GM12878 (cell line): ENCODE measurements at regions not wholly inside any gene's neighbourhood (a gene's known extent, or its start where the extent isn't known, plus 50 kb on each side); places are given as distances from the start of the nearest gene placed in this dataset.

Experiments
- ATAC-seq: fragments of 200-7000 bp; cut with Tn5 transposase; 3 replicates; pipeline ENCODE4 v1.9.1; 2020; ENCODE audit warnings: mild to moderate bottlenecking, moderate library complexity
- BruUV-seq: library from RNA; stranded (reverse); fragments of 400-500 nt; replicated peaks from 2 replicates; lab custom pipeline; 2021; lab: Mats Ljungman, UMichigan
- CTCF ChIA-PET: fragments of 300-600 bp; sonication (Branson Sonifier 250); formaldehyde crosslinking; extraction: SDS; loops from one replicate; lab custom pipeline; 2021; ENCODE audit warnings: inconsistent platforms; lab: Yijun Ruan, JAX
- POLR2A ChIA-PET: fragments of 350-600 bp; formaldehyde crosslinking; extraction: SDS; loops from one replicate; lab custom pipeline; 2021; ENCODE audit warnings: inconsistent platforms; lab: Charles Lee
- RAD21 ChIA-PET: fragments of 300-600 bp; sonication (Branson Sonifier 250); formaldehyde crosslinking; loops from one replicate; lab custom pipeline; 2023; ENCODE audit warnings: antibody characterized with exemption; ENCODE audit not compliant: unreplicated experiment; lab: Charles Lee
- SMC1A ChIA-PET: fragments of 300-600 bp; sonication (Branson Sonifier 250); formaldehyde crosslinking; loops from one replicate; lab custom pipeline; 2023; ENCODE audit not compliant: unreplicated experiment, uncharacterized antibody; lab: Charles Lee
- DNase-seq: peaks from one replicate; pipeline ENCODE4 v3.0.0-alpha.2; 2011; ENCODE audit warnings: low read depth, low spot score
- FAIRE-seq: peaks from 3 replicates; lab custom pipeline; 2011; peaks lifted over from hg19 to GRCh38; lab: Jason Lieb, UNC
- H2AFZ ChIP-seq: 2 replicates; pipeline ENCODE4 v1.6.0; 2011; ENCODE audit warnings: low read depth, low read length, control low read depth; ENCODE audit not compliant: control insufficient read depth
- H3K27ac ChIP-seq: 2 replicates; pipeline ENCODE4 v1.5.1; 2011; ENCODE audit warnings: control low read depth; ENCODE audit not compliant: control insufficient read depth, insufficient read depth
- H3K27me3 ChIP-seq, 2 experiments: replicated peaks in 1 of 2; 2 replicates each; pipeline versions ENCODE4 v1.6.0 to v1.6.1; 2011; ENCODE audit warnings: low read length in 1 of 2; ENCODE audit not compliant: control insufficient read depth in 2 of 2, insufficient read depth in 2 of 2
- H3K36me3 ChIP-seq, 2 experiments: 2 replicates each; pipeline ENCODE4 v1.5.1; 2011; ENCODE audit warnings: low read length in 1 of 2; ENCODE audit not compliant: control insufficient read depth in 2 of 2, insufficient read depth in 2 of 2
- H3K4me1 ChIP-seq: 2 replicates; pipeline ENCODE4 v1.6.1; 2011; ENCODE audit warnings: mild to moderate bottlenecking, low read length, moderate library complexity, mixed read lengths; ENCODE audit not compliant: control insufficient read depth, insufficient read depth
- H3K4me2 ChIP-seq: 2 replicates; pipeline ENCODE4 v1.6.0; 2011; ENCODE audit warnings: control low read depth; ENCODE audit not compliant: control insufficient read depth, insufficient read depth
- H3K4me3 ChIP-seq: fragments of 200-600 bp; sonication (generic); 2 replicates; pipeline ENCODE4 v1.5.1; 2016
- H3K79me2 ChIP-seq: 2 replicates; pipeline ENCODE4 v1.6.0; 2011; ENCODE audit warnings: low read length; ENCODE audit not compliant: control insufficient read depth, insufficient read depth
- H3K9ac ChIP-seq: 2 replicates; pipeline ENCODE4 v1.8.0; 2011; ENCODE audit warnings: low read length, control low read depth, mixed read lengths; ENCODE audit not compliant: control insufficient read depth, insufficient read depth
- H3K9me3 ChIP-seq: replicated peaks from 3 replicates; pipeline ENCODE4 v1.5.1; 2011; ENCODE audit warnings: mild to moderate bottlenecking, low read length; ENCODE audit not compliant: control insufficient read depth, insufficient read depth
- H4K20me1 ChIP-seq: 2 replicates; pipeline ENCODE4 v1.6.0; 2011; ENCODE audit not compliant: control insufficient read depth, insufficient read depth
- CEBPB ChIP-seq, 2 experiments: fragments of 150-350 bp in 1 of 2; IDR thresholded peaks; 2 replicates each; pipeline ENCODE4 v1.6.1; 2012 to 2014; ENCODE audit warnings: low read depth in 2 of 2, low read length in 2 of 2, borderline replicate concordance in 1 of 2, inconsistent platforms in 1 of 2
- CHD2 ChIP-seq: IDR thresholded peaks from 2 replicates; pipeline ENCODE4 v1.6.1; 2011; ENCODE audit warnings: low read depth, low read length, improper control_type of control experiment, borderline replicate concordance
- CHD4 ChIP-seq: fragments of 200-600 bp; sonication (generic); IDR thresholded peaks from 2 replicates; pipeline ENCODE4 v1.6.1; 2016; ENCODE audit warnings: mild to moderate bottlenecking
- HDAC6 ChIP-seq: fragments of 200-600 bp; sonication (generic); IDR thresholded peaks from one replicate; pipeline ENCODE4 v1.8.0; 2017; ENCODE audit warnings: antibody characterized with exemption; ENCODE audit not compliant: unreplicated experiment
- HDGF ChIP-seq: fragments of 450-650 bp; IDR thresholded peaks from 2 replicates; pipeline ENCODE4 v1.6.1; 2016; ENCODE audit warnings: antibody characterized with exemption
- RAD21 ChIP-seq: IDR thresholded peaks from 2 replicates; pipeline ENCODE4 v1.6.1; 2011; ENCODE audit warnings: mild to moderate bottlenecking, low read depth, low read length, moderate library complexity; ENCODE audit not compliant: insufficient read depth
- SMC3 ChIP-seq: IDR thresholded peaks from 2 replicates; pipeline ENCODE4 v1.6.1; 2011; ENCODE audit warnings: low read length, improper control_type of control experiment, borderline replicate concordance
- SUPT20H ChIP-seq: IDR thresholded peaks from 2 replicates; pipeline ENCODE4 v1.6.1; 2011; ENCODE audit warnings: low read depth, mild to moderate bottlenecking, low read length, moderate library complexity, borderline replicate concordance; ENCODE audit not compliant: control insufficient read depth
- WRNIP1 ChIP-seq: IDR thresholded peaks from 2 replicates; pipeline ENCODE4 v1.6.1; 2011; ENCODE audit warnings: low read depth, low read length, improper control_type of control experiment, borderline replicate concordance
- YBX1 ChIP-seq: fragments of 450-650 bp; IDR thresholded peaks from 2 replicates; pipeline ENCODE4 v1.6.1; 2016; ENCODE audit warnings: antibody characterized with exemption
- WGBS: methylation state at CpG from one replicate; pipeline ENCODE4 v1.1.6; 2016; ENCODE audit warnings: low lambda C conversion rate; ENCODE audit not compliant: insufficient replicate concordance, insufficient coverage; ENCODE audit errors: missing lambda C conversion rate; 5-methylcytosine and 5-hydroxymethylcytosine counted together
- in situ Hi-C: fragments of 300-500 bp; cut with MboI; formaldehyde crosslinking; loops from 9 replicates; pipeline ENCODE4 v1.14.3; 2018; ENCODE audit warnings: mixed read lengths
- intact Hi-C: fragments of 100-400 bp; cut with micrococcal nuclease; formaldehyde crosslinking; loops from one replicate; pipeline ENCODE4 v1.14.2; 2022; ENCODE audit not compliant: unreplicated experiment
- TF ChIP-seq, protein P1 (sequence below): IDR thresholded peaks from 2 replicates; pipeline ENCODE4 v1.6.1; 2012; ENCODE audit warnings: low read length, inconsistent platforms
- TF ChIP-seq, protein P2 (sequence below), 3 experiments: IDR thresholded peaks in 2 of 3; conservative IDR thresholded peaks in 1 of 3; 2 replicates each; pipeline ENCODE4 v1.5.1; 2011; ENCODE audit warnings: low read depth in 3 of 3, low read length in 3 of 3, mild to moderate bottlenecking in 3 of 3, control low read depth in 2 of 3, moderate library complexity in 2 of 3, inconsistent platforms in 1 of 3, mixed read lengths in 1 of 3; ENCODE audit not compliant: control insufficient read depth in 2 of 3, insufficient read depth in 1 of 3; ENCODE audit errors: extremely low read depth in 1 of 3
- TF ChIP-seq, protein P3 (sequence below): IDR thresholded peaks from 2 replicates; pipeline ENCODE4 v1.6.1; 2012; ENCODE audit warnings: low read depth, low read length, improper control_type of control experiment

DNA sequence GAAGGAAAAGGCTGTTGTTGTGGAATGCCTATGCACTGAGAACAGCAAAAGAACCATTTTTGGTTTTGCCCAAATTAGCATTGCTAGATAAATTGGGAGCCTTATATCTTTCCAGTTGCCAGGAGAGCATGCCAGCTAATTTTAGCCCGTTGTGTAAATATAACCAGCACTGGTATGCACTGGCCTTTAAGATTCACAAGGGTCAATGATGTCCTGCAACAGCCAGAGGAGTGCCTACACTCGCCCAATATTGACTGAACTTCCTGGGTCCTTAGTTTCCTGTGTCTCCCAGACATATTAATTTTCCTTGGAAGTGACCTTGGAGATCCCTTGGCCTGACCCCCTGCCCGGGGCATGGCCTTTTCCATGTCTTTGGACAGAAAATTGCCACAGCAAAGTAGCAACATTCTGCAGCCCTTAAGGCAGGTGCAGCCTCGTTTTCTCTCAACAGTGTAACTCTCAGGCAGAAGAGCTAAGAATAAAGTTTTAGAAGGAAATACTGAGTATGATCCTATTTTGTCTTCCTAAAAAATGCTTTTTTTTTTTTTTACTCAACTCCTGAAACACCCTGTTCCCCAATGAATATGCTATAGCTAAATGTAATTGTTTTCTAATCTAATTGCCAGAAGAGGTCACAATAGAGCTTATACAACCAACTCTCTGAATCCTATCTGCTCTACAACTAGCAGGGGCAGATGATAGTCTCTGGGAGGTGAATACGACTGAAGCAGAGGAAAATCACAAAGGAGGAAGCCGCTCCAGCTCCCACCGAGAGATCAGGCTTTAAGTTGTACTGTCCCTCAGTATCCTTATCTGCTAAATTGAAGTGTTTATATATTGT, 131.9 kb upstream of the PCGF5 start:
- Histone ChIP-seq H4K20me1 (no peaks in the 10 kb centered on the region), H3K79me2 (no peaks in the 10 kb centered on the region), H3K4me2 (no peak overlapping the region), H2AFZ (peak overlapping the region; percentile 5; the same call in 1 of the 2 replicates), H3K4me3 (no peak overlapping the region), H3K4me1 (no peaks in the 10 kb centered on the region), H3K9me3 (no peaks in the 10 kb centered on the region; the same call in 2 of the 3 replicates), H3K36me3 (no peaks in the 10 kb centered on the region), H3K9ac (no peak overlapping the region), H3K27ac (no peak overlapping the region), H3K27me3 (no peaks in the 10 kb centered on the region)
- in situ Hi-C loops (no loop called here), intact Hi-C loops (loop anchor here (2.0 to 5.0 kb wide), 2 partner anchors 81 to 162 kb away; no protein-coding TSS in a partner anchor)
- no TSS peak for BruUV-seq
- CTCF ChIA-PET: interaction anchor here (0.6 to 6.3 kb wide), 24 partner anchors 11 to 302 kb away, joined by 3 to 149 read pairs (median 3); no protein-coding TSS in a partner anchor
- RAD21 ChIA-PET: interaction anchor here (0.7 to 4.8 kb wide), 16 partner anchors 8 to 208 kb away, joined by 3 to 110 read pairs (median 4); no protein-coding TSS in a partner anchor
- POLR2A ChIA-PET: interaction anchor here (0.7 kb wide), 1 partner anchor 162 kb away, joined by 4 read pairs; no protein-coding TSS in a partner anchor
- WGBS: 33% methylated on average over 7 of the region's 7 CpGs
- no peak for DNase-seq
- ATAC-seq: peak; percentile 64
- no peak for FAIRE-seq
- SMC1A ChIA-PET: interaction anchor here (0.6 to 5.5 kb wide), 24 partner anchors 22 to 210 kb away, joined by 3 to 119 read pairs (median 4); no protein-coding TSS in a partner anchor
- TF ChIP-seq CHD4 (no peak), RAD21 (peak; percentile 75), CHD2 (no peak), YBX1 (no peak), SMC3 (peak; percentile 57; the same call in 1 of the 2 replicates), CEBPB (IDR thresholded peaks at IDR 0.05; ENCODE audit: borderline replicate concordance in 1 of 2, low read depth in 2 of 2, low read length in 2 of 2) (no peak), HDAC6 (no peak), SUPT20H (no peak), HDGF (no peak), WRNIP1 (no peak)
- TF ChIP-seq, protein P1, sequence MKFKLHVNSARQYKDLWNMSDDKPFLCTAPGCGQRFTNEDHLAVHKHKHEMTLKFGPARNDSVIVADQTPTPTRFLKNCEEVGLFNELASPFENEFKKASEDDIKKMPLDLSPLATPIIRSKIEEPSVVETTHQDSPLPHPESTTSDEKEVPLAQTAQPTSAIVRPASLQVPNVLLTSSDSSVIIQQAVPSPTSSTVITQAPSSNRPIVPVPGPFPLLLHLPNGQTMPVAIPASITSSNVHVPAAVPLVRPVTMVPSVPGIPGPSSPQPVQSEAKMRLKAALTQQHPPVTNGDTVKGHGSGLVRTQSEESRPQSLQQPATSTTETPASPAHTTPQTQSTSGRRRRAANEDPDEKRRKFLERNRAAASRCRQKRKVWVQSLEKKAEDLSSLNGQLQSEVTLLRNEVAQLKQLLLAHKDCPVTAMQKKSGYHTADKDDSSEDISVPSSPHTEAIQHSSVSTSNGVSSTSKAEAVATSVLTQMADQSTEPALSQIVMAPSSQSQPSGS: no peak
- TF ChIP-seq, protein P2, sequence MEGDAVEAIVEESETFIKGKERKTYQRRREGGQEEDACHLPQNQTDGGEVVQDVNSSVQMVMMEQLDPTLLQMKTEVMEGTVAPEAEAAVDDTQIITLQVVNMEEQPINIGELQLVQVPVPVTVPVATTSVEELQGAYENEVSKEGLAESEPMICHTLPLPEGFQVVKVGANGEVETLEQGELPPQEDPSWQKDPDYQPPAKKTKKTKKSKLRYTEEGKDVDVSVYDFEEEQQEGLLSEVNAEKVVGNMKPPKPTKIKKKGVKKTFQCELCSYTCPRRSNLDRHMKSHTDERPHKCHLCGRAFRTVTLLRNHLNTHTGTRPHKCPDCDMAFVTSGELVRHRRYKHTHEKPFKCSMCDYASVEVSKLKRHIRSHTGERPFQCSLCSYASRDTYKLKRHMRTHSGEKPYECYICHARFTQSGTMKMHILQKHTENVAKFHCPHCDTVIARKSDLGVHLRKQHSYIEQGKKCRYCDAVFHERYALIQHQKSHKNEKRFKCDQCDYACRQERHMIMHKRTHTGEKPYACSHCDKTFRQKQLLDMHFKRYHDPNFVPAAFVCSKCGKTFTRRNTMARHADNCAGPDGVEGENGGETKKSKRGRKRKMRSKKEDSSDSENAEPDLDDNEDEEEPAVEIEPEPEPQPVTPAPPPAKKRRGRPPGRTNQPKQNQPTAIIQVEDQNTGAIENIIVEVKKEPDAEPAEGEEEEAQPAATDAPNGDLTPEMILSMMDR (IDR thresholded peaks at IDR 0.05 in 2 of 3, conservative IDR thresholded peaks at IDR 0.05 in 1 of 3; ENCODE audit: control insufficient read depth in 2 of 3, extremely low read depth in 1 of 3, insufficient read depth in 1 of 3, low read depth in 3 of 3, low read length in 3 of 3): peak in 2 of 3 experiments; percentile 25 to 37; a peak in 3 of 6 replicates
- TF ChIP-seq, protein P3, sequence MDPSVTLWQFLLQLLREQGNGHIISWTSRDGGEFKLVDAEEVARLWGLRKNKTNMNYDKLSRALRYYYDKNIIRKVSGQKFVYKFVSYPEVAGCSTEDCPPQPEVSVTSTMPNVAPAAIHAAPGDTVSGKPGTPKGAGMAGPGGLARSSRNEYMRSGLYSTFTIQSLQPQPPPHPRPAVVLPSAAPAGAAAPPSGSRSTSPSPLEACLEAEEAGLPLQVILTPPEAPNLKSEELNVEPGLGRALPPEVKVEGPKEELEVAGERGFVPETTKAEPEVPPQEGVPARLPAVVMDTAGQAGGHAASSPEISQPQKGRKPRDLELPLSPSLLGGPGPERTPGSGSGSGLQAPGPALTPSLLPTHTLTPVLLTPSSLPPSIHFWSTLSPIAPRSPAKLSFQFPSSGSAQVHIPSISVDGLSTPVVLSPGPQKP: no peak
